Naive B cell (primary cell): ENCODE measurements at regions not wholly inside any gene's neighbourhood (a gene's known extent, or its start where the extent isn't known, plus 50 kb on each side); places are given as distances from the start of the nearest gene placed in this dataset.
"Not testable (repeated sequence)": the region's sequence is repeated elsewhere in the genome, so short reads cannot be mapped to it uniquely, and the experiment has no call there.

Experiments used
- ATAC-seq, 2 donors: fragments of 150-1000 bp; cut with Tn5 transposase; 2 replicates each; pipeline ENCODE4 v1.10.0; 2021; ENCODE audit warnings: low read depth in 2 of 2, mild to moderate bottlenecking in 2 of 2, moderate library complexity in 2 of 2
- DNase-seq: peaks from one replicate; pipeline ENCODE4 v3.0.0; 2022
- H3K27ac Mint-ChIP-seq, 6 donors: one replicate each; pipeline ENCODE4 v1.8.0; 2020 to 2022; ENCODE audit warnings: mild to moderate bottlenecking in 6 of 6, mixed read lengths in 6 of 6, moderate library complexity in 5 of 6, inconsistent platforms in 2 of 6
- H3K27me3 Mint-ChIP-seq, 3 donors: one replicate each; pipeline ENCODE4 v1.8.0; 2021 to 2022; ENCODE audit warnings: mixed read lengths in 3 of 3, mild to moderate bottlenecking in 1 of 3
- H3K36me3 Mint-ChIP-seq, 2 donors: one replicate each; pipeline ENCODE4 v1.8.0; 2020 to 2022; ENCODE audit warnings: mixed read lengths in 2 of 2, inconsistent platforms in 1 of 2, mild to moderate bottlenecking in 1 of 2
- H3K4me1 Mint-ChIP-seq, 3 donors: one replicate each; pipeline ENCODE4 v1.8.0; 2020 to 2022; ENCODE audit warnings: mixed read lengths in 3 of 3, inconsistent platforms in 1 of 3, mild to moderate bottlenecking in 1 of 3, moderate library complexity in 1 of 3
- H3K4me3 Mint-ChIP-seq, 8 donors: one replicate each; pipeline ENCODE4 v1.8.0; 2020 to 2022; ENCODE audit warnings: mild to moderate bottlenecking in 8 of 8, mixed read lengths in 8 of 8, moderate library complexity in 8 of 8, inconsistent platforms in 2 of 8
- H3K9me3 Mint-ChIP-seq, 7 donors: one replicate each; pipeline ENCODE4 v1.8.0; 2020 to 2022; ENCODE audit warnings: mixed read lengths in 7 of 7, mild to moderate bottlenecking in 5 of 7, inconsistent platforms in 2 of 7, moderate library complexity in 1 of 7

GRCh38 chr5:85466423-85466822 lies 1081.7 kb upstream of the EDIL3 start:
- DNase-seq (no peak), ATAC-seq (no peak)
- Mint-ChIP-seq H3K4me3 (no peak overlapping the region), H3K27me3 (no peaks in the 10 kb centered on the region), H3K27ac (no peak overlapping the region), H3K36me3 (no peaks in the 10 kb centered on the region), H3K9me3 (peaks cover 3 to 15% (median 9%) of the 10 kb centered on the region in 7 donors), H3K4me1 (no peaks in the 10 kb centered on the region)

GRCh38 chr5:85472749-85473148 lies 1088.1 kb upstream of the EDIL3 start:
- Mint-ChIP-seq H3K4me1 (no peaks in the 10 kb centered on the region), H3K27ac (no peak overlapping the region), H3K27me3 (no peaks in the 10 kb centered on the region), H3K9me3 (peaks cover 0 to 14% (median 4%) of the 10 kb centered on the region in 7 donors), H3K36me3 (no peaks in the 10 kb centered on the region), H3K4me3 (no peak overlapping the region)
- ATAC-seq, result no peak
- DNase-seq, result no peak

- not testable (repeated sequence) for H3K27me3 Mint-ChIP-seq, H3K36me3 Mint-ChIP-seq, H3K4me3 Mint-ChIP-seq, ATAC-seq, H3K27ac Mint-ChIP-seq, DNase-seq, H3K4me1 Mint-ChIP-seq
- H3K9me3 Mint-ChIP-seq, result peaks cover 0 to 10% (median 2%) of the 10 kb centered on the region in 7 donors
Measured at GRCh38 chr5:85475151-85475550, 1090.5 kb upstream of the EDIL3 start.

- DNase-seq (no peak), ATAC-seq (no peak)
- Mint-ChIP-seq H3K9me3 (peaks cover 0 to 10% (median 0%) of the 10 kb centered on the region in 7 donors), H3K27ac (no peak overlapping the region), H3K27me3 (no peaks in the 10 kb centered on the region), H3K4me1 (no peaks in the 10 kb centered on the region), H3K4me3 (no peak overlapping the region), H3K36me3 (no peaks in the 10 kb centered on the region)
Measured at GRCh38 chr5:85476617-85477016, 1091.9 kb upstream of the EDIL3 start.

GRCh38 chr5:85479849-85480248 lies 1095.2 kb upstream of the EDIL3 start:
- H3K27ac Mint-ChIP-seq, result no peak overlapping the region
- peaks cover 0 to 17% (median 3%) of the 10 kb centered on the region in 7 donors for H3K9me3 Mint-ChIP-seq
- no peaks in the 10 kb centered on the region for H3K27me3 Mint-ChIP-seq
- no peak overlapping the region for H3K4me3 Mint-ChIP-seq
- ATAC-seq, result no peak
- no peak for DNase-seq
- no peaks in the 10 kb centered on the region for H3K4me1 Mint-ChIP-seq
- H3K36me3 Mint-ChIP-seq, result no peaks in the 10 kb centered on the region

GRCh38 chr5:85484982-85485574 lies 1100.4 kb upstream of the EDIL3 start:
- peaks cover 0 to 11% (median 6%) of the 10 kb centered on the region in 7 donors for H3K9me3 Mint-ChIP-seq
- no peak for DNase-seq
- ATAC-seq, result no peak
- no peaks in the 10 kb centered on the region for H3K27me3 Mint-ChIP-seq
- H3K27ac Mint-ChIP-seq, result no peak overlapping the region
- no peaks in the 10 kb centered on the region for H3K4me1 Mint-ChIP-seq
- no peaks in the 10 kb centered on the region for H3K36me3 Mint-ChIP-seq
- no peak overlapping the region for H3K4me3 Mint-ChIP-seq

GRCh38 chr5:85488295-85488694 lies 1103.6 kb upstream of the EDIL3 start:
- H3K9me3 Mint-ChIP-seq, result peaks cover 5 to 23% (median 14%) of the 10 kb centered on the region in 7 donors
- no peak overlapping the region for H3K27ac Mint-ChIP-seq

GRCh38 chr5:85500869-85501268 lies 1116.2 kb upstream of the EDIL3 start:
- no peaks in the 10 kb centered on the region for H3K4me1 Mint-ChIP-seq
- H3K9me3 Mint-ChIP-seq, result peaks cover 0 to 10% (median 0%) of the 10 kb centered on the region in 7 donors
- DNase-seq, result no peak
- no peak for ATAC-seq
- no peaks in the 10 kb centered on the region for H3K36me3 Mint-ChIP-seq
- no peak overlapping the region for H3K4me3 Mint-ChIP-seq
- no peaks in the 10 kb centered on the region for H3K27me3 Mint-ChIP-seq
- no peak overlapping the region for H3K27ac Mint-ChIP-seq

More at GRCh38 chr5:85488295-85488694, 1103.6 kb upstream of the EDIL3 start:
- H3K36me3 Mint-ChIP-seq, result no peaks in the 10 kb centered on the region
- H3K4me1 Mint-ChIP-seq, result no peaks in the 10 kb centered on the region
- ATAC-seq (no peak), DNase-seq (no peak)
- no peaks in the 10 kb centered on the region for H3K27me3 Mint-ChIP-seq
- no peak overlapping the region for H3K4me3 Mint-ChIP-seq

GRCh38 chr5:85512896-85513295 lies 1104.8 kb upstream of the COX7C start:
- peaks cover 2 to 16% (median 12%) of the 10 kb centered on the region in 7 donors for H3K9me3 Mint-ChIP-seq
- no peaks in the 10 kb centered on the region for H3K4me1 Mint-ChIP-seq
- H3K36me3 Mint-ChIP-seq, result no peaks in the 10 kb centered on the region
- no peaks in the 10 kb centered on the region for H3K27me3 Mint-ChIP-seq
- H3K4me3 Mint-ChIP-seq, result no peak overlapping the region
- DNase-seq, result no peak
- H3K27ac Mint-ChIP-seq, result no peak overlapping the region
- no peak for ATAC-seq

GRCh38 chr5:85515588-85515987 lies 1102.2 kb upstream of the COX7C start:
- no peak for ATAC-seq
- Mint-ChIP-seq H3K27ac (no peak overlapping the region), H3K9me3 (peaks cover 0 to 9% (median under 1%) of the 10 kb centered on the region in 7 donors), H3K4me1 (no peaks in the 10 kb centered on the region), H3K36me3 (no peaks in the 10 kb centered on the region), H3K4me3 (no peak overlapping the region), H3K27me3 (no peaks in the 10 kb centered on the region)
- no peak for DNase-seq

GRCh38 chr5:85517386-85517785 lies 1100.4 kb upstream of the COX7C start:
- Mint-ChIP-seq H3K4me3 (no peak overlapping the region), H3K27me3 (no peaks in the 10 kb centered on the region), H3K27ac (no peak overlapping the region), H3K36me3 (no peaks in the 10 kb centered on the region), H3K9me3 (peaks cover 0 to 3% (median 0%) of the 10 kb centered on the region in 7 donors), H3K4me1 (no peaks in the 10 kb centered on the region)
- DNase-seq (no peak), ATAC-seq (no peak)

- no peaks in the 10 kb centered on the region for H3K27me3 Mint-ChIP-seq
- no peak overlapping the region for H3K4me3 Mint-ChIP-seq
- H3K27ac Mint-ChIP-seq, result no peak overlapping the region
- H3K4me1 Mint-ChIP-seq, result no peaks in the 10 kb centered on the region
- no peaks in the 10 kb centered on the region for H3K9me3 Mint-ChIP-seq
- DNase-seq, result no peak
- H3K36me3 Mint-ChIP-seq, result no peaks in the 10 kb centered on the region
- ATAC-seq, result no peak
Measured at GRCh38 chr5:85533341-85534047, 1084.2 kb upstream of the COX7C start.

- no peak overlapping the region for H3K4me3 Mint-ChIP-seq
- no peaks in the 10 kb centered on the region for H3K9me3 Mint-ChIP-seq
- H3K36me3 Mint-ChIP-seq, result no peaks in the 10 kb centered on the region
- no peaks in the 10 kb centered on the region for H3K27me3 Mint-ChIP-seq
- no peak overlapping the region for H3K27ac Mint-ChIP-seq
- ATAC-seq (no peak), DNase-seq (no peak)
- H3K4me1 Mint-ChIP-seq, result no peaks in the 10 kb centered on the region
Measured at GRCh38 chr5:85538362-85538761, 1079.4 kb upstream of the COX7C start.

- Mint-ChIP-seq H3K27ac (no peak overlapping the region), H3K4me3 (no peak overlapping the region), H3K27me3 (no peaks in the 10 kb centered on the region), H3K9me3 (peaks cover 2 to 10% (median 7%) of the 10 kb centered on the region in 7 donors), H3K36me3 (no peaks in the 10 kb centered on the region), H3K4me1 (no peaks in the 10 kb centered on the region)
- ATAC-seq (no peak), DNase-seq (no peak)
Measured at GRCh38 chr5:85545129-85545528, 1072.6 kb upstream of the COX7C start.
